ENCODE measurements at regions not wholly inside any gene's neighbourhood (a gene's known extent, or its start where the extent isn't known, plus 50 kb on each side); places are given as distances from the start of the nearest gene placed in this dataset.

GRCh38 chr20:60931696-60932095, 320.4 kb upstream of the CDH4 start:
- H3K9me3 Mint-ChIP-seq (ENCODE audit: unreplicated experiment), result no peaks in the 10 kb centered on the region
- no peak overlapping the region for H3K4me3 ChIP-seq (ENCODE audit: insufficient read depth, low read depth, low read length)
- FAIRE-seq, result no peak
- no peaks in the 10 kb centered on the region for H3K9me3 ChIP-seq (ENCODE audit: insufficient read depth, low read depth, low read length)
- H3K27ac ChIP-seq (ENCODE audit: low read depth, low read length), result no peak overlapping the region
- H3K4me1 Mint-ChIP-seq (ENCODE audit: low read depth, unreplicated experiment), result peaks cover 3% of the 10 kb centered on the region
- no peak for DNase-seq (ENCODE audit: low read depth)
- TF ChIP-seq EZH2 (IDR thresholded peaks at IDR 0.05; ENCODE audit: insufficient read depth, low read length) (no peak), CTCF (IDR thresholded peaks at IDR 0.05; ENCODE audit: insufficient read depth, low read depth, low read length) (no peak)
- H2AFZ ChIP-seq (ENCODE audit: low read depth, low read length), result no peak overlapping the region
- no peak overlapping the region for H3K4me2 ChIP-seq (ENCODE audit: low read length)
- no peak overlapping the region for H3K4me3 Mint-ChIP-seq (ENCODE audit: unreplicated experiment)
- peaks cover 71% of the 10 kb centered on the region for H3K27me3 Mint-ChIP-seq (ENCODE audit: low read depth, unreplicated experiment)
- H4K20me1 ChIP-seq (ENCODE audit: insufficient read depth, low read length), result no peaks in the 10 kb centered on the region
- H3K36me3 ChIP-seq (ENCODE audit: insufficient read depth, low read length), result no peaks in the 10 kb centered on the region
- no peaks in the 10 kb centered on the region for H3K27me3 ChIP-seq (ENCODE audit: insufficient read depth, low read length)
- no peak overlapping the region for H3K27ac Mint-ChIP-seq (ENCODE audit: unreplicated experiment)
- H3K36me3 Mint-ChIP-seq (ENCODE audit: low read depth, unreplicated experiment), result no peaks in the 10 kb centered on the region
- no peaks in the 10 kb centered on the region for H3K4me1 ChIP-seq (ENCODE audit: insufficient read depth, low read length)
- H3K79me2 ChIP-seq (ENCODE audit: insufficient read depth, low read length), result no peaks in the 10 kb centered on the region
- H3K9ac ChIP-seq (ENCODE audit: low read length), result no peak overlapping the region

- H3K9me3 ChIP-seq (ENCODE audit: insufficient read depth, low read depth, low read length), result no peaks in the 10 kb centered on the region
- peaks cover 3% of the 10 kb centered on the region for H3K4me1 Mint-ChIP-seq (ENCODE audit: low read depth, unreplicated experiment)
- H2AFZ ChIP-seq (ENCODE audit: low read depth, low read length), result no peak overlapping the region
- no peaks in the 10 kb centered on the region for H3K27me3 ChIP-seq (ENCODE audit: insufficient read depth, low read length)
- H3K27ac ChIP-seq (ENCODE audit: low read depth, low read length), result no peak overlapping the region
- peaks cover 66% of the 10 kb centered on the region for H3K27me3 Mint-ChIP-seq (ENCODE audit: low read depth, unreplicated experiment)
- H3K4me3 Mint-ChIP-seq (ENCODE audit: unreplicated experiment), result no peak overlapping the region
- no peaks in the 10 kb centered on the region for H3K79me2 ChIP-seq (ENCODE audit: insufficient read depth, low read length)
- H3K36me3 Mint-ChIP-seq (ENCODE audit: low read depth, unreplicated experiment), result no peaks in the 10 kb centered on the region
- no peak overlapping the region for H3K27ac Mint-ChIP-seq (ENCODE audit: unreplicated experiment)
- H3K9ac ChIP-seq (ENCODE audit: low read length), result no peak overlapping the region
- no peaks in the 10 kb centered on the region for H3K9me3 Mint-ChIP-seq (ENCODE audit: unreplicated experiment)
- no peaks in the 10 kb centered on the region for H4K20me1 ChIP-seq (ENCODE audit: insufficient read depth, low read length)
- H3K4me2 ChIP-seq (ENCODE audit: low read length), result no peak overlapping the region
- no peaks in the 10 kb centered on the region for H3K4me1 ChIP-seq (ENCODE audit: insufficient read depth, low read length)
- H3K4me3 ChIP-seq (ENCODE audit: insufficient read depth, low read depth, low read length), result no peak overlapping the region
- FAIRE-seq (no peak), DNase-seq (ENCODE audit: low read depth) (no peak)
- H3K36me3 ChIP-seq (ENCODE audit: insufficient read depth, low read length), result no peaks in the 10 kb centered on the region
- TF ChIP-seq EZH2 (IDR thresholded peaks at IDR 0.05; ENCODE audit: insufficient read depth, low read length) (no peak), CTCF (IDR thresholded peaks at IDR 0.05; ENCODE audit: insufficient read depth, low read depth, low read length) (no peak)
Observed at GRCh38 chr20:60934724-60935123, 317.3 kb upstream of the CDH4 start.

- H3K4me1 ChIP-seq (ENCODE audit: insufficient read depth, low read length), result no peaks in the 10 kb centered on the region
- no peak for DNase-seq (ENCODE audit: low read depth)
- Mint-ChIP-seq H3K4me1 (ENCODE audit: low read depth, unreplicated experiment) (peaks cover 3% of the 10 kb centered on the region), H3K27me3 (ENCODE audit: low read depth, unreplicated experiment) (peaks cover 65% of the 10 kb centered on the region), H3K4me3 (ENCODE audit: unreplicated experiment) (no peak overlapping the region), H3K27ac (ENCODE audit: unreplicated experiment) (no peak overlapping the region), H3K9me3 (ENCODE audit: unreplicated experiment) (no peaks in the 10 kb centered on the region), H3K36me3 (ENCODE audit: low read depth, unreplicated experiment) (no peaks in the 10 kb centered on the region)
- no peaks in the 10 kb centered on the region for H3K79me2 ChIP-seq (ENCODE audit: insufficient read depth, low read length)
- H2AFZ ChIP-seq (ENCODE audit: low read depth, low read length), result no peak overlapping the region
- H3K27ac ChIP-seq (ENCODE audit: low read depth, low read length), result no peak overlapping the region
- FAIRE-seq, result no peak
- no peak overlapping the region for H3K9ac ChIP-seq (ENCODE audit: low read length)
- no peak overlapping the region for H3K4me3 ChIP-seq (ENCODE audit: insufficient read depth, low read depth, low read length)
- TF ChIP-seq CTCF (IDR thresholded peaks at IDR 0.05; ENCODE audit: insufficient read depth, low read depth, low read length) (no peak), EZH2 (IDR thresholded peaks at IDR 0.05; ENCODE audit: insufficient read depth, low read length) (no peak)
- peaks cover 3% of the 10 kb centered on the region for H3K9me3 ChIP-seq (ENCODE audit: insufficient read depth, low read depth, low read length)
- H3K36me3 ChIP-seq (ENCODE audit: insufficient read depth, low read length), result no peaks in the 10 kb centered on the region
- H3K4me2 ChIP-seq (ENCODE audit: low read length), result no peak overlapping the region
- H4K20me1 ChIP-seq (ENCODE audit: insufficient read depth, low read length), result no peaks in the 10 kb centered on the region
- H3K27me3 ChIP-seq (ENCODE audit: insufficient read depth, low read length), result no peaks in the 10 kb centered on the region
Observed at GRCh38 chr20:60935971-60936370, 316.1 kb upstream of the CDH4 start.

All from astrocyte (in vitro differentiated cells and primary cell).